GM23338 (cell line): ENCODE measurements at regions not wholly inside any gene's neighbourhood (a gene's known extent, or its start where the extent isn't known, plus 50 kb on each side); places are given as distances from the start of the nearest gene placed in this dataset.

Experiments
- ATAC-seq: fragments of 200-7000 bp; cut with Tn5 transposase; 3 replicates; pipeline ENCODE4 v1.9.1; 2020
- DNase-seq: peaks from one replicate; pipeline ENCODE4 v3.0.0-alpha.2; 2015; ENCODE audit warnings: low spot score
- H2AFZ ChIP-seq: fragments of 200-600 bp; sonication (generic); 2 replicates; pipeline ENCODE4 v1.8.0; 2016; ENCODE audit warnings: antibody characterized with exemption, mild to moderate bottlenecking, moderate library complexity
- H3F3A ChIP-seq: fragments of 200-600 bp; sonication (generic); replicated peaks from 2 replicates; pipeline ENCODE4 v1.8.0; 2017; ENCODE audit warnings: antibody characterized with exemption, mixed run types, low read depth
- H3K27ac ChIP-seq: fragments of 200-600 bp; sonication (generic); 2 replicates; pipeline ENCODE4 v1.6.1; 2016; ENCODE audit warnings: low read depth
- H3K27me3 ChIP-seq: fragments of 200-600 bp; sonication (generic); 2 replicates; pipeline ENCODE4 v1.8.0; 2016; ENCODE audit warnings: mild to moderate bottlenecking, mixed run types, moderate library complexity; ENCODE audit not compliant: insufficient read depth
- H3K36me3 ChIP-seq: fragments of 200-600 bp; sonication (generic); 2 replicates; pipeline ENCODE4 v1.8.0; 2016; ENCODE audit warnings: mild to moderate bottlenecking; ENCODE audit not compliant: insufficient read depth
- H3K4me1 ChIP-seq: fragments of 200-600 bp; sonication (generic); 2 replicates; pipeline ENCODE4 v1.8.0; 2016; ENCODE audit warnings: mild to moderate bottlenecking, moderate library complexity; ENCODE audit not compliant: insufficient read depth
- H3K4me2 ChIP-seq: fragments of 200-600 bp; sonication (generic); 2 replicates; pipeline ENCODE4 v1.7.1; 2017; ENCODE audit warnings: mixed run types
- H3K4me3 ChIP-seq: fragments of 200-600 bp; sonication (generic); 2 replicates; pipeline ENCODE4 v1.6.1; 2016; ENCODE audit warnings: mixed run types
- H3K79me2 ChIP-seq: fragments of 200-600 bp; sonication (generic); replicated peaks from 2 replicates; pipeline ENCODE4 v1.8.0; 2017; ENCODE audit warnings: mild to moderate bottlenecking; ENCODE audit not compliant: insufficient read depth
- H3K9me2 ChIP-seq: fragments of 200-600 bp; sonication (generic); 2 replicates; pipeline ENCODE4 v1.8.0; 2017; ENCODE audit not compliant: insufficient read depth
- H4K20me1 ChIP-seq: fragments of 200-600 bp; sonication (generic); replicated peaks from 2 replicates; pipeline ENCODE4 v1.8.0; 2017; ENCODE audit warnings: mild to moderate bottlenecking; ENCODE audit not compliant: insufficient read depth
- H3K27ac Mint-ChIP-seq: 2 replicates; pipeline ENCODE4 v1.8.0; 2020; ENCODE audit warnings: inconsistent platforms, mild to moderate bottlenecking, moderate library complexity, mixed read lengths
- H3K27me3 Mint-ChIP-seq: 3 replicates; pipeline ENCODE4 v1.8.0; 2022; ENCODE audit warnings: low read depth, mild to moderate bottlenecking, moderate library complexity, mixed read lengths, inconsistent platforms; ENCODE audit not compliant: insufficient read depth, poor library complexity
- H3K36me3 Mint-ChIP-seq: 3 replicates; pipeline ENCODE4 v1.8.0; 2021; ENCODE audit warnings: low read depth, mild to moderate bottlenecking, inconsistent platforms, moderate library complexity, mixed read lengths
- H3K4me1 Mint-ChIP-seq: 3 replicates; pipeline ENCODE4 v1.8.0; 2020; ENCODE audit warnings: mild to moderate bottlenecking, inconsistent platforms, mixed read lengths
- H3K4me3 Mint-ChIP-seq: 3 replicates; pipeline ENCODE4 v1.8.0; 2021; ENCODE audit warnings: moderate library complexity, mild to moderate bottlenecking, inconsistent platforms, mixed read lengths
- H3K9me3 Mint-ChIP-seq: 3 replicates; pipeline ENCODE4 v1.8.0; 2020; ENCODE audit warnings: moderate library complexity, mild to moderate bottlenecking, inconsistent platforms, mixed read lengths
- CREB1 ChIP-seq: fragments of 250-450 bp; sonication (Bioruptor Pico); IDR thresholded peaks from 2 replicates; pipeline ENCODE4 v1.5.0; 2020; ENCODE audit warnings: low read depth, mild to moderate bottlenecking, moderate library complexity
- ETS1 ChIP-seq: IDR thresholded peaks from 2 replicates; pipeline ENCODE4 v1.6.1; 2016; ENCODE audit warnings: antibody characterized with exemption
- EZH2 ChIP-seq: fragments of 200-600 bp; sonication (generic); IDR thresholded peaks from one replicate; pipeline ENCODE4 v1.8.0; 2017; ENCODE audit warnings: antibody characterized with exemption, mild to moderate bottlenecking, low read depth; ENCODE audit not compliant: unreplicated experiment
- EZH2phosphoT487 ChIP-seq: fragments of 200-600 bp; sonication (generic); IDR thresholded peaks from one replicate; pipeline ENCODE4 v1.8.1; 2018; ENCODE audit warnings: antibody characterized with exemption; ENCODE audit not compliant: unreplicated experiment
- NANOG ChIP-seq: IDR thresholded peaks from 2 replicates; pipeline ENCODE4 v1.6.1; 2016; ENCODE audit warnings: antibody characterized with exemption, borderline replicate concordance
- POLR2AphosphoS5 ChIP-seq: IDR thresholded peaks from 2 replicates; pipeline ENCODE4 v1.6.1; 2016; ENCODE audit warnings: antibody characterized with exemption, low read depth
- ZNF114 ChIP-seq: fragments of 250-450 bp; sonication (Bioruptor Pico); IDR thresholded peaks from 2 replicates; pipeline ENCODE4 v1.5.0; 2020; ENCODE audit warnings: mild to moderate bottlenecking, moderate library complexity
- ZNF331 ChIP-seq: fragments of 250-450 bp; sonication (Bioruptor Pico); IDR thresholded peaks from 2 replicates; pipeline ENCODE4 v1.5.0; 2020; ENCODE audit warnings: low read depth, mild to moderate bottlenecking, moderate library complexity
- TF ChIP-seq, protein P1 (sequence below): IDR thresholded peaks from one replicate; pipeline ENCODE4 v1.6.1; 2018; ENCODE audit warnings: antibody characterized with exemption; ENCODE audit not compliant: unreplicated experiment

- TF ChIP-seq, protein P1, sequence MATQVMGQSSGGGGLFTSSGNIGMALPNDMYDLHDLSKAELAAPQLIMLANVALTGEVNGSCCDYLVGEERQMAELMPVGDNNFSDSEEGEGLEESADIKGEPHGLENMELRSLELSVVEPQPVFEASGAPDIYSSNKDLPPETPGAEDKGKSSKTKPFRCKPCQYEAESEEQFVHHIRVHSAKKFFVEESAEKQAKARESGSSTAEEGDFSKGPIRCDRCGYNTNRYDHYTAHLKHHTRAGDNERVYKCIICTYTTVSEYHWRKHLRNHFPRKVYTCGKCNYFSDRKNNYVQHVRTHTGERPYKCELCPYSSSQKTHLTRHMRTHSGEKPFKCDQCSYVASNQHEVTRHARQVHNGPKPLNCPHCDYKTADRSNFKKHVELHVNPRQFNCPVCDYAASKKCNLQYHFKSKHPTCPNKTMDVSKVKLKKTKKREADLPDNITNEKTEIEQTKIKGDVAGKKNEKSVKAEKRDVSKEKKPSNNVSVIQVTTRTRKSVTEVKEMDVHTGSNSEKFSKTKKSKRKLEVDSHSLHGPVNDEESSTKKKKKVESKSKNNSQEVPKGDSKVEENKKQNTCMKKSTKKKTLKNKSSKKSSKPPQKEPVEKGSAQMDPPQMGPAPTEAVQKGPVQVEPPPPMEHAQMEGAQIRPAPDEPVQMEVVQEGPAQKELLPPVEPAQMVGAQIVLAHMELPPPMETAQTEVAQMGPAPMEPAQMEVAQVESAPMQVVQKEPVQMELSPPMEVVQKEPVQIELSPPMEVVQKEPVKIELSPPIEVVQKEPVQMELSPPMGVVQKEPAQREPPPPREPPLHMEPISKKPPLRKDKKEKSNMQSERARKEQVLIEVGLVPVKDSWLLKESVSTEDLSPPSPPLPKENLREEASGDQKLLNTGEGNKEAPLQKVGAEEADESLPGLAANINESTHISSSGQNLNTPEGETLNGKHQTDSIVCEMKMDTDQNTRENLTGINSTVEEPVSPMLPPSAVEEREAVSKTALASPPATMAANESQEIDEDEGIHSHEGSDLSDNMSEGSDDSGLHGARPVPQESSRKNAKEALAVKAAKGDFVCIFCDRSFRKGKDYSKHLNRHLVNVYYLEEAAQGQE = no peak
- TF ChIP-seq ZNF331 (CRISPR knock-in tag) (no peak), ETS1 (no peak)
These were observed 54.6 kb downstream of the OR10H4 start (continued) for GRCh38 chr19:16003391-16003790.

DNA sequence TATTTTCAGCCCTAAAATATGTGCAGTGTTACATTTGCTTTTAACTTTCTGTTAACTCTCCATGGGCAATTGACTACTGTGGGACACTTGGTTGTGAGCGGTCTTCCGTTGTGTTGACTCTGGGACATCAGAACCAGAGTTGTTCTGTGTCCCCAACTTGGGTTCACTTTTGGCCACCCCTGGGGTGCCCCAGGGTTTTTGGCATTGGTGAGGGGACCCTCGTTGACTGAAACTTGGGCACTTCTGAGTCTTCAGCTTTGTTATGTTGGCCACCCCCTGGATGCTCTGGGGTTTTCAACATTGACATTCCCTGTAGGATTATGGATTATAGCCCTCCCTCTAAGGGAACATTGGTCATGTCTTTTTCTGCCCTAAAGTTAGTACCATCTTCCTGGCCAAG lies 57.1 kb downstream of the OR10H4 start:
- TF ChIP-seq POLR2AphosphoS5 (no peak), EZH2phosphoT487 (no peak)
- TF ChIP-seq, protein P1 = no peak
- Histone ChIP-seq H2AFZ (no peak overlapping the region), H3K36me3 (peaks cover 3% of the 10 kb centered on the region; the same call in 1 of the 2 replicates), H3K27me3 (no peaks in the 10 kb centered on the region), H3K4me3 (no peak overlapping the region), H3K27ac (no peak overlapping the region), H3K4me1 (no peaks in the 10 kb centered on the region), H3K79me2 (no peaks in the 10 kb centered on the region), H4K20me1 (no peaks in the 10 kb centered on the region), H3K4me2 (no peak overlapping the region), H3F3A (no peaks in the 10 kb centered on the region), H3K9me2 (no peaks in the 10 kb centered on the region)
- no peak for ATAC-seq
- H3K36me3 Mint-ChIP-seq = peaks cover 30% of the 10 kb centered on the region
- H3K4me3 Mint-ChIP-seq = no peak overlapping the region
- H3K9me3 Mint-ChIP-seq = peaks cover 93% of the 10 kb centered on the region
- peaks cover 8% of the 10 kb centered on the region for H3K27me3 Mint-ChIP-seq
- DNase-seq = no peak
- no peaks in the 10 kb centered on the region for H3K4me1 Mint-ChIP-seq
- no peak overlapping the region for H3K27ac Mint-ChIP-seq

DNA sequence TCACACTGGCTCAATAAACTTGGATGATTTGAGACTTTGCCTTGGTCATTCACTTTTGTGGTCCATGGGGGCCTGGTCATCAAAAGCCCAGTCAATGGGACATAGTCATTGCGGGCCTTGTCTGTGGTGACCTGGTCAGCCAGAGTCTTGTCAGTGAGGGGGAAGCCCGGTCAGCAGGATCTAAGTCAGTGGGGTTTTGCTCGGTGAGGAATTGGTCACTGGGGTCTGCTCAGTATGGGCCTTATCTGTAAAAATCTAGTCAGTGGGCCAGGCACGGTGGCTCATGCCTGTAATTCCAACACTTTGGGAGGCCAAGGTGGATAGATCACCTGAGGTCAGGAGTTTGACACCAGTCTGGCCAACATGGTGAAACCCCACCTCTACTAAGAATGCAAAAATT lies 63.7 kb upstream of the TPM4 start:
- Histone ChIP-seq H3K36me3 (no peaks in the 10 kb centered on the region; the same call in 1 of the 2 replicates), H4K20me1 (no peaks in the 10 kb centered on the region), H3K79me2 (no peaks in the 10 kb centered on the region), H3K4me2 (no peak overlapping the region), H2AFZ (no peak overlapping the region), H3K9me2 (no peaks in the 10 kb centered on the region), H3K27me3 (no peaks in the 10 kb centered on the region), H3K27ac (no peak overlapping the region), H3K4me1 (no peaks in the 10 kb centered on the region), H3F3A (no peaks in the 10 kb centered on the region), H3K4me3 (no peak overlapping the region)
- H3K4me1 Mint-ChIP-seq = no peaks in the 10 kb centered on the region
- no peak overlapping the region for H3K27ac Mint-ChIP-seq
- ATAC-seq (no peak), DNase-seq (no peak)
- H3K36me3 Mint-ChIP-seq = peaks cover 45% of the 10 kb centered on the region
- no peak overlapping the region for H3K4me3 Mint-ChIP-seq
- H3K27me3 Mint-ChIP-seq = peaks cover 13% of the 10 kb centered on the region
- H3K9me3 Mint-ChIP-seq = peaks cover 93% of the 10 kb centered on the region
- TF ChIP-seq ZNF114 (CRISPR knock-in tag) (no peak), NANOG (no peak), ETS1 (no peak), POLR2AphosphoS5 (no peak), EZH2 (no peak), EZH2phosphoT487 (no peak), ZNF331 (CRISPR knock-in tag) (no peak), CREB1 (CRISPR knock-in tag) (no peak)
- TF ChIP-seq, protein P1 = no peak
